Stimulated activated naive CD4-positive, alpha-beta T cell (primary cell): ENCODE measurements at regions not wholly inside any gene's neighbourhood (a gene's known extent, or its start where the extent isn't known, plus 50 kb on each side); places are given as distances from the start of the nearest gene placed in this dataset.

Experiments used
- DNase-seq, 6 experiments: peaks; one replicate each; lab custom pipeline; 2025; lab: John Stamatoyannopoulos, UW

DNA sequence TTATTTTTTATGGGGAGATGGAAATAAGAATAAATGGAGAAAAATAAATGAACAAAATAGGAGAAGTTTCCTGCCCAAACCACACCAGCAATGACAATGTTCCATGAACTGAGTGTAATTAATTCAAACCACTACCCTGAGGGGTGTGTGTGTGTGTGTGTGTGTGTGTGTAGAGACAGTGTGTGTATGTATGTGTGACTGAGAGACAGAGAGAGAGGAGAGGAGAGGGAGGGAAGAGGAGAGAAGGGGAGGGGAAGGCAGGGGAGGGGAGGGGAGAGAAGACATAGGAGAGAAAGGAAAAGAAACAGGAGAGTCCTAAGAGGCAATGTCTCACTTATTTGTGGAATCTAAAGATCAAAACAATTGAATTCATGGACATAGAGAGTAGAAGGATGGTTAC lies 65.0 kb upstream of the POU2AF1 start:
- no peak for DNase-seq

DNA sequence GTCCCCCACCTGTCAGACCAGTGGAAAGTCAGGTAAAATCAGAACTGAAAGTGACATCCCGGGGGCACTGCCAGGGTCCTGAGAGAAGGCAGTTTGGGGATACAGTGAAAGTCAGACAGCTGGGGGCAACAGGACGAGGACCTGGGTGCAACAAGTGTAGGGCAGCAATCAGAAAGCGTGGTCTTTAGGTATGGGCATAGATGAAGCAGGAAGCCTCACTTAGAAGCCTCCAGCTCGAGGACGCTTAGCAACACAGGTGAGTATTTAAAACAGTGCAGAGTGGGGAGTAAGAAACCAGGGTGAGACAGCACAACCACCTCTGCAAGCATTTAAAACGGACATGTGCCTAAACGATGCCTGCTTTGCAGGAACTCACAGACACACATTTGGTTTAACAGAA lies 64.6 kb upstream of the POU2AF1 start:
- no peak for DNase-seq

DNA sequence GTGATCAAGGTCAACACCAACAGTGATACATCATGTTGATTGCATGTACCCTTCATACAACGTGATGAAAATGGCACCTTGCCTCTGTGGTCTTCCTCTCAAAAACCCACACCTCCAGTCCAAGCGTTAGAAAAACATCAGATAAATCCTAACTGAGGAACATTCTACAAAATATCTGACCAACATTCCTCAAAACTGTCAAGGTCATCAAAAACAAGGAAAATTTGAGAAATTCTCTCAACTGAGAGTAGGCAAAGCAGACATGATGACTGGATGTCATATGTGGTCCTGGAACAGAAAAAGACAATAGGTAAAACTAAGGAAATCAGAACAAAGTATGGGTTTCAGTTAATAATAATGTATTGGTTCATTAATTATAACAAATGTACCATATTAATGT lies 64.0 kb upstream of the POU2AF1 start:
- no peak for DNase-seq

DNA sequence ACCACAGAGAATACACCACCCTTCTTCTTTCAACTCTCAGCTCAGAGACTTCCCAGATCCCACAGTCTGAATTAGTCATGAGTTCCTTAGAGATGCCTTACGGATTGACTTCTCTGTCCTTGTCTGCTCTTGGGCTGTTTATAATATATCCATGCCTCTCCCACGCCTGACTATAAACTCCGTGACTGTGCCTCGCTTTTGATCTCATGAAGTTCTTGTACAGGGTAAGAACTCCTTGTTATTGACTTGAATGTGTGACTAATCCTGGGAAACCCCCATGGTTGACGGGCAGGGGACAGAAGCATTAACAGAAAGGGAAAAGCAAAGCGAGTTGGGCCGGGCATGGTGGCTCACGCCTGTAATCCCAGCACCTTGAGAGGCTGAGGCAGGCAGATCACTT lies 62.4 kb upstream of the POU2AF1 start:
- no peak for DNase-seq

DNA sequence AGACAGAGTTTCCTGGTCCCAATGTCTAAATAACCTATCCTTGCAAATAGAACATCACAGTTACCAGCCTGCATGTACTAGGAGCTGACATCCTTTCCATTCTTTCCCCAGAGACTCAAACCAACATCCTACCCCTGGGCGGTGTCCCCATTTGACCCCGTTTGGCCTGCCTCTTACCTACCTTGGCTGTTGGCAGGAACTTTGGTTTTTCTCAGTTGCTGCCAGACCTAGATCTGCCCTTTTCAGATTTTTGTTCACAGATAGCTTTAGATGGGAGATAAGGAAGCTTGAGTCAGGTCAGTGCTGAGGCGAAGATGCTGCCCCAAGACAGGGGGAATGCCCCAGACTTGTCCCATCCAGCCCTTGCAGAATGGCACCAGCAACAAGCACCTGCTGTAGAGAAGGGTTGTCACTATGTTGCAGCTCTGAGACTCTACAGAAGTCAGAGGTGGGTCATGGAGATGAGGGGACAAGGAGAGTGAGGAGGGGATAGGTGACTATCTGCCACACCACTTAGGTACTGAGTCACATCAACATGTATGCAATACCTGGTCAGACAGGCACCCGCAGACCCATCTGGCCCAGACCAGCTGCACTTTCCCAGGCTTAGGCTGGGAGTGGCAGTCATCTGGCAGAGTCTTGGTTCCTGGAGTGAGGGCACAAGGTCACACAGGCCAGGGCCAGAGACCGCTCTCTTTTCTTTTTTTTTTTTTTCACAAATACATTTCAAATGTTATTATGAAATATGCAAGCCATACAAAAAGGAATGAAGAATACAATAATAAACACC lies 61.5 kb upstream of the POU2AF1 start:
- DNase-seq = no peak

DNA sequence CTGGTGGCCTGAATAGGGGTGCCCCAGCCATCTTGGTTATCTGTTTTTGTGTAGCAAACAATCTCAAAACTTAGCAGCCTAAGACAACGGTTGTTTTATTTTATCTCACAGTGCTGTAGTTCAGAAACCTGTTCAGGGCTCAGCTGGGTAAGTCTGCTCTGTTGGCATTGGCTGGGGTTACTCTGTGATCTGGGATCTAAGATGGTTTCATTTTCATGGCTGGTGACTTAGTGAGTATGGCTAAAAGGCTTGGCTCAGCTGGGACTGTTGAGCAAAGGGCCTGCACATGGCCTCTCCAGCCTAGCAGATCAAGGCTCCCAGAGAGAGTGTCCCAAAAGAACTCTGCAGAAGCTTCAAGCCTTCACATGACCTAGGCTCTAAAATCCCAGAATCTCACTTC lies 60.8 kb upstream of the POU2AF1 start:
- no peak for DNase-seq

DNA sequence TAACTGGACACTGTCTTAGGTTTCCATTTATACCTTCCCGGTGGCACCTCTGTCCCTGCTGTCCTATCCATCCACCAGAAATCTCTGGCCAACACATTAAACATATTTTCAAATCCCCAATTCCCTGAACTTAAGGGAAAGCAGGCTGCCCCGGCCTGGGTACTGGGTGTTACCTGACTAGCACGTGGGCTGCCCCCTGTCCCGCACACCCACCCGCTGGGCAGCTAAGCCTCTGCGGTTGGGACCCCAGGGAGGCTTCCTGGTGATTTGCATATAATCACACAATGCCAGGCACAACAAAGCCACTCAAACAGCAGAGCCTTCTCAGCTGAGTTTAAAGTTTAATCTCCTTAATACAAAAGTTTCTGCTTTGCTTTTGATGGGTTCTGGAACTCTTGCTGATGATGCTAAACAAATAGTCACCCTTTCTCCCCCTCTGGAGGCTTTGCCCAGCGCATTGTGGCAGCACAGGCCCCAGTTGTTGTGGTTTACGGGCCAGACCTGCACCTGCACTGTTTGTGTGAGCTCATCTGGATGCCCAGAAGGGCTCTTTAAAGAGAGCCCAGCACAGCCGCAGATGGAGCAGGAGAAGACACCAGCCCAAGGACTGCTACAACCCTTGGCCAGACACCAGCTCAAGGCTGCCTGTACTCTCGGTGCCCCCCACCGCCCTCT lies 59.9 kb upstream of the POU2AF1 start:
- no peak for DNase-seq

DNA sequence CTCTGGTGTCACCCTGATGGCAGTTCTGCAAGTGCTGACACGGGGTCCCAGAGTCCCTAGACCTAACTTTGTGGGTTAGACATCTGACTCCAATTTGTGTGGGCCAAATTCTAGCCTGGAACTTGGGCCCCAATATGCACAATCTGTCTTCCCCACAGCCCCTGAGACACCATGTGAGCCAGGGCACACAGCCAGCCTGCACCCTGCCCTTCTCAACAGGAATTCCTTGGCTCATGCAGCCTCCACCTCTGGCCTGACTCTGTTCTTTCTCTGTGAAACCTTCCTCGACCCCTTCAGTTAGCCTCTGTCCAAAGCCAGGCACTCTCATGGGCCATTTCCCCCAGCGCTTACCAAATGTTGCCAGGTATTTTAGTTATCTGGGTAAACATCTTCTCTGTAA lies 59.1 kb upstream of the POU2AF1 start:
- DNase-seq = no peak

DNA sequence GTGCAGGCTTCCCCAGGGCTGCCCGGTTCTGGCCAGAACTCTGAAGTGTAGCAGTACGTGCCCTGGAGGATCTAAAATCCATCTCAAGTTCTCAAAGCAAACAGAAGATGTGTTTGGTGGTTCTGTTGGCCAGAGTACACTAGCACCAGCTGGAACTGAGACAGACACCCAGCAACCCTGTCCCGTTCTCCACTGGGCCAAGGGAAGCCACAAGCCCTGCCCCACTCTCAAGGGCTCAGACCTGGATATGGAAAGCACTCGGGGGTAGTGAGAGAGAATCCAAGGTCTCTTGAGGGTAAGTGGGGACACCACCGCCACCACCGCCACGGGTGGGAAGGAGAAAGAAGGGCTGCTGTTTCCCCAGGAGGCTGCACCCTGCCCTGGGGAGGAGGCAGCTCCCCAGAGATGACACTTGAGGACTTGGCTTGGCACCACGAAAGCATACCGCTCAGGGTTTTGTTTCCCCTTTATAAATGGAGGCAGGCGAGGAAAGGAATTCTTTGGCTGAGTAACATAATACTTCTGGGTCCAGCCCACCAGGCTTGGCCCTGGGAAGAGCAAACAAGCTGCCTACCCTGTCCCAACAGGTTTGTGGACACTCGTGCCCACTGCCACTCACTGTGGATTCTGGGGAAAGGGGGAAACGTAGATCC lies 56.1 kb upstream of the POU2AF1 start:
- no peak for DNase-seq

DNA sequence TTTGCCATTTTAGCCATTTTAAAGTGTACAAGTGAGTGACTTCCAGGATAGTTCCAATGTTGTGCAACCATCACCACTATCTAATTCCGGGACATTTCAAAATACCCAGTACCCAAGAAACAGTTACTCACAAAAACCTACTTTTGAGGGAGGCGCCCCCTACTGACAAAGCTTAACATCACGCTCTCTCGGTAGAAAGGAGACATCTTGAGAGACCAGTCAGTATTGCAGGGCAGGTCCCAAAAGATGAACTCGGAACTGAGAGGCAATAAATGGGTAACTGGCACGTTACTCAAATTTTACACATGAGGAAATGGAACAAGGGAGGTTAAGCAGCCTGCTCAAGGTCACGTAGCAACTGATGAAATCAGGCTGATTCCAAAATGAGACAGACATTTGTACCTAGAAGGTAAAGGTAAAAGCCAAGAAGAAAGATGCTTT lies 50.0 kb upstream of the POU2AF1 start:
- DNase-seq = peak in 5 of 6 experiments; percentile 3 to 61 (median 17)
